Right forelimb (tissue), 1 donor: ENCODE measurements at regions not wholly inside any gene's neighbourhood (a gene's known extent, or its start where the extent isn't known, plus 50 kb on each side); places are given as distances from the start of the nearest gene placed in this dataset.

Experiments
- DNase-seq: peaks from one replicate; pipeline ENCODE4 v3.0.0-alpha.2; 2018

GRCh38 chr15:61459785-61460707 lies 230.9 kb upstream of the RORA start:
- DNase-seq: no peak

GRCh38 chr15:61457050-61457733 lies 228.1 kb upstream of the RORA start:
- DNase-seq: no peak

GRCh38 chr15:61449186-61449702 lies 220.1 kb upstream of the RORA start:
- DNase-seq: no peak

- DNase-seq: no peak
Measured at GRCh38 chr15:61447981-61448380, 218.9 kb upstream of the RORA start.

GRCh38 chr15:61444585-61444984 lies 215.5 kb upstream of the RORA start:
- no peak for DNase-seq

- no peak for DNase-seq
Measured at GRCh38 chr15:61442821-61443220, 213.7 kb upstream of the RORA start.

- no peak for DNase-seq
Measured at GRCh38 chr15:61441891-61442290, 212.8 kb upstream of the RORA start.

- no peak for DNase-seq
Measured at GRCh38 chr15:61426466-61426865, 197.4 kb upstream of the RORA start.

GRCh38 chr15:61425934-61426333 lies 196.8 kb upstream of the RORA start:
- no peak for DNase-seq

GRCh38 chr15:61422773-61423172 lies 193.7 kb upstream of the RORA start:
- no peak for DNase-seq

GRCh38 chr15:61421938-61422337 lies 192.8 kb upstream of the RORA start:
- DNase-seq: no peak

- no peak for DNase-seq
Measured at GRCh38 chr15:61421470-61421869, 192.4 kb upstream of the RORA start.

- no peak for DNase-seq
Measured at GRCh38 chr15:61420546-61420945, 191.4 kb upstream of the RORA start.

GRCh38 chr15:61415617-61416120 lies 186.6 kb upstream of the RORA start:
- no peak for DNase-seq

GRCh38 chr15:61411902-61412510 lies 182.9 kb upstream of the RORA start:
- no peak for DNase-seq

GRCh38 chr15:61410662-61411061 lies 181.6 kb upstream of the RORA start:
- no peak for DNase-seq

GRCh38 chr15:61404567-61404966 lies 175.5 kb upstream of the RORA start:
- no peak for DNase-seq

- DNase-seq: no peak
Measured at GRCh38 chr15:61403884-61404283, 174.8 kb upstream of the RORA start.

- no peak for DNase-seq
Measured at GRCh38 chr15:61401903-61402698, 173.0 kb upstream of the RORA start.

- DNase-seq: no peak
Measured at GRCh38 chr15:61398310-61398709, 169.2 kb upstream of the RORA start.

GRCh38 chr15:61396235-61396919 lies 167.3 kb upstream of the RORA start:
- no peak for DNase-seq

GRCh38 chr15:61393949-61394348 lies 164.8 kb upstream of the RORA start:
- DNase-seq: no peak
